HG03342 (cell line): ENCODE measurements at regions not wholly inside any gene's neighbourhood (a gene's known extent, or its start where the extent isn't known, plus 50 kb on each side); places are given as distances from the start of the nearest gene placed in this dataset.
"Not testable (repeated sequence)": the region's sequence is repeated elsewhere in the genome, so short reads cannot be mapped to it uniquely, and the experiment has no call there.

Source experiments
- ATAC-seq: cut with Tn5 transposase; IDR thresholded peaks from one replicate; pipeline ENCODE4 v1.9.1; 2021; ENCODE audit warnings: mild to moderate bottlenecking, moderate library complexity; ENCODE audit not compliant: unreplicated experiment

DNA sequence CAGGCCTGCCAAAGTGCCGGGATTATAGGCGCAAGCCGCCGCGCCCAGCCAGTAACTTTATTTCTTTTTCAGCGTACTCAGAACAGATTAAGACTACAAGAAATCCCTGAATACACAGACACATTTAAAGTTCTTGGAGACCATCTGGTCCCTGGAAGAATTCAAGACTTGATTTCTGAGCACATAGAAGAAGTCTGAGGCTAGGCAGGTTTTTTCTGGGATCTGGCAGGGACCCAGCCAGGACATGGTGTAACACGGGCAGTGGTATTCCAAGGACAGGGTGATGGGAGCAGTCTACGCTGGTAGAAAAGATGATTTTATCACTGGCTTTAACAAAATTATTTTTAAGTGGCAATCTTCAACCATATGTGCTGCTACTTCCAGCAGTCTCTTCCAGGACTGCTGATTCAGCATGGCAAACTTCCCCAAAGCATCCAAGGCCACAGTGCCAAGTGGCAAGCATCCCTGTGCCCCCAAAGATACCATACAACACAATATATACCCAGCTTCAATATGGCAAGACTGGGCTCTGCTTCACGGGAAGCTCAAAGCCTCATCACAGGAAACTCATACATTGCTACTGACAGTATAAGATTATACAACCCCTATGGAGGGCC is 105.2 kb upstream of the OR5AK2 start:
- no peak for ATAC-seq

DNA sequence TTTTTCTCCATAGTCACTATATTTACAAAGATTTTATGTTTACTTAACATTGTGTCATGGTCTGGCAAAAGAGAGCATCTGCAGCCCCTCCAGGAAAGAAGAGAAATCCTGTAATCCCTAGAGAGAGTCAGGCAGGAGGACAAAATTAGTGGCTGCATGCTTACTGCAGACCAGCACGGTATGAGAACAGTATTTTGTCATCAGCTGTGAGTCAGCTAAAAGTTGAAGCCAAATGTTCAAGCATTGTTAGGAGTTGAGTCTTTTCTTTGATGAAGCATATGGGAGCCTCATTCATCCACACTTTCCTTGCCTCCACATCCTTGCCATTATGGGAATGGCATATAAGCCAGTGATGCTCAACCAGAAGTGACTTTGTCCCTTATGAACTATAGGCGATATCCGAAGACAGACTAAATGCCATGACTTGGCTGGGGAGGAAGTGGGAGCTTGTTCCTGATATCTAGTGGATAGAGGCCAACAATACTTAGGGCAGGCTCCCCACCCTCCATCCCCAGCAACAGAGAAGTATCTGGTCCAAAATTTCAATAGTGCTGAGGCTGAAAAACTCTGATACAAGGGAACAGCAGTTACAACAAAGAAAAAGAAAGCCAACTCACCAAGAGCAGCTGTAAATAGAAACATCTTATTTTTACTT is 112.0 kb upstream of the OR5AK2 start:
- no peak for ATAC-seq

DNA sequence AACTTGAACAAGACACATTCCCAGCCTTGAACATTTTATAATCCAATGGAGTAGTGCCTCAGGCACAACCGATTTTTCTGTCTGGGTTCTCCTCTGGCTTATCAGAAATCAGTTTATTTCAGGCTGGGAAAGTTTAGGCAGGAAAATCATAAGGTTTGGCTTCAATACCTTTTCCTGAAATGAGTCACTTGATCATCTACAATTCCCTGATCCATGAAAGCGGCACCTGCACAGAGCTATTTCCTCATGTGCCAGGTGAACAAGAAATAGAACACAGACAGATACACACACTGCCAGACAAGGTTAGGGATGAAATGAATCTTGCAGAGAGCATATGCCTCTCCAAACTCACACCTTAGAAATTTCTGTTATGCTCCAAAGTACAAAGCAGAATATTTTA is 106.7 kb upstream of the OR9G4 start:
- no peak for ATAC-seq

DNA sequence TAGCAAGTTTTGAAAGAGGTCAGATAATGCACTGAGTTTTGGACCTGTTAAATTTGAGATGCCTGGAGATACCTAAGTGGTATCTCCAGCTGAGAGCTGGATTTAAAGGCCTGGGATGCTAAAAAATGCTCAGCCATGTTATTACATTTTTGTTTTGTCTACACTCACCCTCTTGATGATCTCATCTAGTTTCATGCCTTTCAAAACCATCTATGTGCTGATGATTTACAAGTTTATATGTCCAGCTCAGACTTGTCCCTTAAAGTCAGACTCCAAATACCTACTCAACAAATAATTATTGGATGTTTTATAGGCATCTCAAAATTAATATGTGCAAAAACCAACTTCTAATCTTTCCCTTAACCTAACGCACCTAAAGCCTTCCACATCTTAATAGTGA is 103.6 kb upstream of the OR9G4 start:
- ATAC-seq, result no peak

DNA sequence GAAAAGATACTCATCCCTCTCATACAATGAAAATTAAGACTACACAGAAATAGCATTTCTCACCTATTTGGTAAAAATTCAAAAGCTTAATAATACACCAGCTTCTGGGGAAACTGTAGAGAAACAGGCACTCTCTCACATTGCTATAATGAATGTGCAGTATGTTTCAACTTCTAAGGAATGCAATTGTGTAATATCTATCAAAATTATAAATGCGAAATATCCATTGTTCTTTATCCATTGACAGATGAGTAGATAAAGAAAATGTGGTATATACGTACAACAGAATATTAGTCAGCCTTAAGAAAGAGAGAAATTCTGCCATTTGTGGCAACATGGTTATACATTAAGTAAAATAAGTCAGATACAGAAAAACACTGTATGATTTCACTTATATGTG is 101.4 kb upstream of the OR9G4 start:
- no peak for ATAC-seq

DNA sequence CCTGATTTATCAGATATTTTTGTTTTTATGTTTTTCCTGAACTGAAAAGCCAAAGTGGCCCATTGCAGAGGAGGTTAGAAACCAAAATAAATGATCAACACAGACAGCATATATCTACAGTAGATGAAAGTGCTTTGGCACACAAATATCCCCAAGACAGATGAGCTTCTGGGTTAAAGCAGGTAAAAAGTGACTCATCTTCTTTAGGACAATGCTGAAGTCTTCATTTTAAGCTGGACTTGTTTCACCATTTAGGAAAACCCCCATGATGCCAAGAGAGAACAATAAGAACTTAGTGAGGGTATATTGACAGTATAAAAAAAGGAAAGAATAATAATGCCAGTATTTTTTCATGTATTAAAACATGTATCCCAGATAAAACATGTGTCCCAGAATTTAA is 100.8 kb upstream of the OR9G4 start:
- no peak for ATAC-seq

DNA sequence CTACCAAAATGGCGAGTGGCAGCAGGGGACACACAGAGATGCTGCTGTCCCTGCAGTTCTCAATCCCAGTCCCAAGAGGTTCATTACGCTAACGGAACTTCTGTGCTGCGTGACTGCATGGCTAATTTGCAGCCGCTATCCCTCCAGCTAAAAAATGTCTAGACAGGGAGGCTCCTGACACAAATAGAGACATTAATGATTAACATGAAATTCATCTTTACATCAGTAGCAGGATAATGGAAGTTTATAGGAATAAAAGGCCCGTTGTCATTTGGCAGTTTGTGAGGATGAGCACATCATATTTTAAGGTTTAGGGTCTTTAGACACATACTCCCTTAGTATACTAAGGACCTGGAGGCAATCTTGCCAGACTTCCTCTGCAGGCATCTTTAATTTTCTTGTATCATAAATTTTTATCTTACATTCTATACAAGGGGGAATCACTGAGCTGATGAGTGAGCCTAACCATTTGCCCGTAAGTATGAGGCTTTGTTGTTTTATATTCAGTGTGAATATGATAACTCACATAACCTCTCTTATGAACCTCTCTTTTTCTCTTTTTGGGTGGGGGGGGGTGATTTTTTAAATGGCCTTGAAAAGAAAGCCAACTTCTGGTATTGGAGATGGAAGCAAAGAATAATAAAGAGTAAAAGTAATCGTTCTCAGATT is 99.8 kb upstream of the OR9G4 start:
- ATAC-seq, result no peak

DNA sequence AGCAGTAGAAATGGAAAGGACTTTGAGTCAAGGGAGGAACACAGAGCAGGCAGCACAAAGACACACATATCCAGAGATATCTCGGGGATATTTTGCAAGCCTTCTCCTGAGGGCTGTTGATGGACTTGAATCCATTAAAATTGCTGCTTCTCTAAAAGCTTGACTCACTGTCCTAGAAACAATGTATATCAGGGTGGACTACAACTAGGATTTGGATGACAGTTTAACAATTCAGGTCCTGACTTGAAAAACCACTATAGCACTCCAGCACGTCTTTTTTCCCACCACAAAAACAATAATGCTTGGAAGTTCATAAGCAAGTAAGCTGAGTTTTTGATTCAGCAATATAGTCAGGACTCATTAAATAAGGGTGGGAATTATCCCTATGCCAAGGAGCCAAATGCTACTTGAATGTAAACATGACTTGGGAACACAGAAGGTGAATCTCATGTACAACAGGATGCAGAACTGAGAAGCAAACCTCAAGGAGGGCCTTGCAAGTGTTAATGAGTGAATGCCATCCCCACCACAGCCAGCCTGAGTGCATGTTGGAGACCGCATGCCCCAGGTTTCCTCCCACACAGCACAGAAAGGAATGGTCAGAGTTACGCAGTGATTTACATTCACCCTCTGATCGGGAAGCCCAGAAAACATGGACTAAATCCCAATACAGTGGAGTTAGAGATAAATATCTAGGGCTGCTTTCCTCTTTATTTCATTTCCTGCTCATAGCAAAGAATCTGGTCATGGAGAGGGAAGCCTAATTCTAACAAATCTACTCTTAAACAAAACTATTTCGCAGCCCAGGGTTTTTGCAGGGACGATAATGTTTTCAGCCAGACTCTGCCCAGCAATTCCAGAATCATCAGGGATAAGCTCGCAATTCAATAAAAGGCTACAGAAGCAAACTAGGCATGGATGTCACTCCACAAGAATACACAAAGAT is 98.4 kb upstream of the OR9G4 start:
- ATAC-seq, result no peak

DNA sequence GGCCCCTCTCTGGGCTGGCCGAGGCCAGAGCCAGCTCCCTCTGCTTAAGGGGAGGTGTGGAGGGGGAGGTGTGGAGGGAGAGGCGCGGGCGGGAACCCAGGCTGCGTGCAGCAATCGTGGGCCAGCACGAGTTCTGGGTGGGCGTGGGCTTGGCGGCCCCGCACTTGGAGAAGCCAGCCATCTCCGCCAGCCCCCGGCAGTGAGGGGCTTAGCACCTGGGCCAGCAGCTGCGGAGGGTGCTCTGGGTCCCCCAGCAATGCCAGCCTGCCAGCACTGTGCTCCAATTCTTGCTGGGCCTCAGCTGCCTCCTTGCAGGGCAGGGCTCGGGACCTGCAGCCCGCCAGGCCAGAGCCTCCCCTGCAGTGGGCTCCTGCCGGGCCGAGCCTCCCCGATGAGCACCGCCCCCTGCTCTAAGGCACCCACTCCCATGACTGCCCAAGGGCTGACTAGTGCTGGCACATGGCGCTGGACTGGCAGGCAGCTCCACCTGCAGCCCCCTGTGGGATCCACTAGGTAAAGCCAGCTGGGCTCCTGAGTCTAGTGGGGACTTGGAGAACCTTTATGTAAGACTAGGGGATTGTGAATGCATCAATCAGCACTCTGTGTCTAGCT is 96.7 kb upstream of the OR9G4 start:
- ATAC-seq, result no peak

DNA sequence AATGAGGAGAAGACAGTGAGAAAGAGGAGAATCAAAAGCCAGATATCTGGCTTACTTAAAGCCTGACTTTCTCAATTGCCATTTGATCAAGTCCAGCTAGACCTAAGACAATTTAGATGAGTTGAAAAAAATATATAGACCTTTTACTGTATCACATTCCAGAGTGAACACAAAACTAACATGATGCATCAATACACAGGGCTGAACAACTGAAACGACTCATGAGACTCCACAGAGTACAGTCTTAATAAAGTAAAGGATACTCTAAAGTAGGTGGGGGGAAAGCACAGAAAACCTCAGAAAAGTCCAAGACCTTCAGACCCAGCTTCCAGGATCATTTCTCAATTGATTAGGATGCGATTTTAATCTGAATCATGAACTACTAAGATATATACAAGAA is 95.3 kb upstream of the OR9G4 start:
- no peak for ATAC-seq

DNA sequence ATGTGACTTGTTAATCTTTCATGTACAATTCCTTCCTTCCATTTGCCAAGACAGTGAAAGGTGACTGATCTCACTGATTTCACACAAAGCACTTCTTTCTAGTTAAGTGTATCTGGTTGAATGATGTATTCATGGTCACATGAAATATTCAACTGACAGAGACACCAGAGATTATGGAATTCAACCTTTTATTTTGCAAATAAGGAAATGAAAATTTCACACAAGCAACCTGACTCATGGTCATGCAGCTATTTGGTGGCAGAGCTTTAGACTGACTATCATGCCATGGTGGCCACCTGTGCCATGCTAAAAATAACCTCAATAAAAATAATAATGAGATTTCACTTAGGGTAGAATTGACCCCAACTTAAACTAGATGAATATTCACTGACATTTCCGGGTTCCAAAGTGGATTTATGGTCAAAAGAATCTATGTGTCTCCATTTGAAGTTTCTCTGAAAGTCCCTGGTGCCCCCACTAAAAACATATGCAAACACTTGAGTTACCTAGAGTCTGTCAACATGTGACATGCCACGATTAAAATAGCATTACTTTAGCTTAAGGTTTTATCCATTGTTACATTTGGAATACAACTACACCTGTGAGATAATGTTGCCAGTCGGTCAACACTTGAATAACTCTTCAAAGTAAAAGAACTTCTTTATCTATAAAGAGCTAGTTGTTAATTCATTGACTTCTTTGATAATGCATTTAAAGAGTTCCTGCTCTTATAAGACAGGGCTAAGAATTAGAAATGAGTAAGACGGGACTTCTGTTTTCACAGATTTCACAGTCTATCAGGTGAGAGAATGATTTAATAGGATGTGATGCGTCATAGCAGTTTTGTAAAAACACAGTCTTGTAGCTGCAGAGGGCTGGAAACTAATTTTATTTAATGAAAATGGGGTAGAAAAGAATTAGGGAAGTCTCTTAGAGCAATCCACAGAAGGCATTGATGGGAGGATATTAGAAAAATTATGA is 94.6 kb upstream of the OR9G4 start:
- ATAC-seq, result no peak

DNA sequence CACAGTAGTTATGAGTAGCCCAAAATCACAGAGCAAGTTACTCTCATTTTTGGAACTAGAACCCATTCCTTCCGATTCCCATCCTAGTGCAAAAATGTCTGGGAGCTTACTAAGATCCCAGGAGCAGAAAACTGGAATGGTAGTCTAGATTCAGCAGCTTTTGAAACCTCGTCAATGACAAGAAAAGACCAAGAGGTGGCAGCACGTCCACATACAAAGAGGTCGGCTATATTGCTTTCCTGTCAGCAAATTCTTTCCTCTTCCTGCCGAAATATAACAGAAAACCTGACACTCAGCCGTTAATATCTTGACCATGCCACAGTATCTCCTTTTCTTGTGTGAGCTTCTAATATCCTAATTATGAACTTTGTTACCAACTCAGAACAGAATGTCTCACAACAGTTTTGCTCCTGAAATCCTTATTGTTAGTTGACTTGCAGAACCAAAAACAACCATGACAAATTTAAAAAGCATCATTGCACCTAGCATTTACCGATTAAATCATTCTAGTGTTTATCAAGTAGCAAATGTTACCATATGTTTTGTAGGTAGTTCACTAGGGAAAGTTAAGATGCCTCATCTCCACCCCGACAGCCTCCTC is 92.8 kb upstream of the OR9G4 start:
- peak; percentile 73 for ATAC-seq

DNA sequence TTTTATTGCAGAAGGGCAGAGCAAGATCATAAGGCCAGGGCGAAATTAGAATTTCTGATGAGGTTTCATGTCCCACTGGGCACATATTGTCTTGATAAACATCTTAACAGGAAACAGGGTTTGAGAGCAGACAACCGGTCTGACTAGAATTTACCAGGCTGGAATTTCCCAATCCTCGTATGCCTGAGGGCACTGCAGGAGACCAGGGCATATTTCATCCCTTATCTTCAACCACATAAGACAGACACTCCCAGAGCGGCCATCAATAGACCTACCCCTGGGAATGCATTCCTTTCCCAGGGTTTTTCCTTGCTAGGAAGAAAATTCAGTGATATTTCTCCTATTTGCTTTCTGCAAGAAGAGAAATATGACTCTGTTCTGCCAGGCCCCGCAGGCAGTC is 78.9 kb upstream of the OR9G4 start:
- not testable (repeated sequence) for ATAC-seq

DNA sequence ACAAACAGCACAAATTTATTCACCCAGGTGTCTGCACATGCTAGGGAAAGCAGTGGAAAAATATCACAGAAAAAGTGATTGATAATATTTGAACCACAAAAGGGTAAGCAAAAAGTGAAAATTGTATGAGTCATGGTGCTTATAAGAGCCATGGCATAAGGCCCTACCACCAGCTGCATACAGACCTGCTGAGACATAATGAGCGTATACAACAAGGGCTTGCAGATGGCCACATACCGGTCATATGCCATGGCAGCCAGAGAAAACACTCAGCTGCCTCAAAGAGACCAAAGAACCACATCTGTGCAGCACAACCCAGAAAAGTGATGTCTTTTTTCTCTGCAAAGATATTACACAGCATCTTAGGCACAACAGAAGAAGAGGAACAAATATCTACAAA is 71.4 kb upstream of the OR9G4 start:
- no peak for ATAC-seq

DNA sequence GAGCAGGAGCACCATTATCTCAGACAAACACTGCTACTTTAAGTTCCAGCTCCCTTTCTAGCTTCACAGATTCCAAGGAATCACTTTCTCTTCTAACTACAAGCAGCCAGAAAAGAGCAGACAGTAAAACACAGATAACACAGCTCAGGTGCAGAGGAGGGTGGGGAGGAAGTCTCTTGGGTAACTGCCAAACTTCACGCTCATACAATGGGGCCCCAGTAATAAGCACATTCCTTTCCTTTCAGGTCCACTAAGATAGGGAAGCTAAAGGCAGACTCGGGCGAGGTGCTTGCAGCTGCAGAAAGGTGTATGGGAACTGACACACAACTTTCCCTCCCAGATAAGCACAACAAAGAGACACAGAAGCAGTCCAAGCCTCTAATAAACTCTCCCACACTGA is 69.2 kb upstream of the OR9G4 start:
- no peak for ATAC-seq

DNA sequence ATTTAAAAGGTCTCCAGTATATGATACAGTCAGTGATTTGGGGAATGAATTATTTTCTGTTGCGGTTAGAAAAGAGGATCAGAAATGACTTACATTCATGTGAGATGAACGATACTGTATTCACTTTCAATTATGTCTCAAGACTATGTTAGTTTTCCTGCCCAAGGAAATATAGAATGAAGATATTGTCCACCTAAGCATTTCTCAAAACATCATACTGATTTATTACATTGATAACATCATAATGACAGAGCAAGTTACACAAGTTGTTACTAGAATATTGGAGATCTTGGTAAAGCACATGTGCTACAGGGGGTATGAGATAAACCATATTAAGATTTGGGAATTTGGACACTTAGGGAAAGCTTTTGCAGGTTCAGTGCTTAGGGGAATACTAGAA is 67.8 kb upstream of the OR9G4 start:
- no peak for ATAC-seq

DNA sequence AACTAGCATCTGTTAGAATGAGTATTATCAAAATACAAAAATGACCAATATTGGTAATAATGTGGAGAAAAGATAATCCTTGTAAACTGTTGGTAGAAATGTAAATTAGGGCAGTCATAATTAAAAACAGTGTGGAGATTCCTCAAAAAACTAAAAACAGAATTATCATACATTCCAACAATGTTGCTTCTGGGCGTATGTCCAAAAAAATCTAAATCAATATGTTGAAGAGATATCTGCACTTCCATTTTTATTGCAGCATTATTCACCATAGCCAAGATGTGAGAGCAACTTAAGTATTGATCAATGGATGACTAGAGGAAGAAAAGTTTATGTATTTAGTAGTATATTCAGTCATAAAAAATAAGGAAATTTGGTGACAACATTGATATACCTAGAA is 59.8 kb upstream of the OR9G4 start:
- ATAC-seq, result no peak

DNA sequence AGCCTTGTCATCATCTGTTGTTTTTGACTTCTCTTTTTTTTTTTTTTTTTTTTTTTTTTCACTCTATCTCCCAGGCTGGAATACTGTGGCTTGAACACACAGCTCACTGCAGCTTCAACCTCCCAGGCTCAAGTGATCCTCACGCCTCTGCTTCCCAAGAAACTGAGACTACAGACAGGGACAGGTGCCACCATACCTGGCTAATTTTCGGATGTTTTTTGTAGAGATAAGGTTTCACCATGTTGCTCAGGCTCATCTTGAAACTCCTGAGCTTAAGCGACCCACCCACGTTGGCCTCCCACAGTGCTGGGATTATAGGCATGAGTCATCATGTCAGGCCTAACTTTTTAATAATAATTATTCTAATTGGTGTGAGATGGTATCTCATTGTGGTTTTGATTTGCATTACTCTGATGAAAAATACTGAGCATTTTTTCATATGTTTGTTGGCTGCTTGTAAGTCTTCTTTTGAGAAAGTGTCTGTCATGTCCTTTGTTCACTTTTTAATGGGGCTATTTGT is 51.3 kb upstream of the OR9G4 start:
- no peak for ATAC-seq
